ENCODE measurements at regions not wholly inside any gene's neighbourhood (a gene's known extent, or its start where the extent isn't known, plus 50 kb on each side); places are given as distances from the start of the nearest gene placed in this dataset.

DNA sequence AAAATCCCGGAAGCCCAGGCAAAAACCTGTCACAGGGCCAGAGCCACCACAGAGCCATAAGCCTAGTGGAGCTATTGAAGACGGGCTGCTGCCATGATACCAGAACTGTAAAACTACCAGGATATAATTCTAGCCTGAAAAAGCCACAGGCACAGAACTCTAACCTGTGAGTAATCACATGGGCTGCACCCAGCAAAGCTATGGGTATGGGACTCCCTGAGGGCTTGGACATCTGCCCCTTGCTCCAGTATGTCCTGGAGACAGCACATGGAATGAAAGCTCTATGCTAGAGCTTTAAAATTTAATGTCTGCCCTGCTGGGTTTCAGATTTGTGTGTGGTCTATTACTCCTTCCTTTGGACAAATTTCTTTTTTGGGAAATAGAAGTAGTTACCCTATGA, 2183.6 kb upstream of the CELF4 start:
- no peak for DNase-seq (ENCODE audit: low spot score)

DNA sequence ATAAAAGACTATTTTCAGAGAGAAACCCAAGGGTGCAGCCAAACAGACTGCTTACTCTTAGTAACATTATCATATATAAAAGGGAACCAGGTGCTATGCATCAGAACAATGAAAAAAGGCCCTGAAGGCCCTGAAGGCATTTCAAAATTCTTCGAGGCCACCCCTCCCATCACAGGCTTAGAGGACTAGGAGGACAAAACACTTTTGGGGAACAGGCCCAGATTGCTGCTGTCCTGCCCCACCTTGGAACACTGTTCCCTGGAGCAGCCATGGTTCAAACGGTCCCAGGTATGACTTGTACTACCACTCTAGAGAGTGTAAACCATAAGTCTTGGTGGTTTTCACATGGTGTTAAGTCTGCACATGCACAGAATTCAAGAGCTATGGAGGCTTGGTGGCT, 2183.1 kb upstream of the CELF4 start:
- DNase-seq (ENCODE audit: low spot score): no peak

DNA sequence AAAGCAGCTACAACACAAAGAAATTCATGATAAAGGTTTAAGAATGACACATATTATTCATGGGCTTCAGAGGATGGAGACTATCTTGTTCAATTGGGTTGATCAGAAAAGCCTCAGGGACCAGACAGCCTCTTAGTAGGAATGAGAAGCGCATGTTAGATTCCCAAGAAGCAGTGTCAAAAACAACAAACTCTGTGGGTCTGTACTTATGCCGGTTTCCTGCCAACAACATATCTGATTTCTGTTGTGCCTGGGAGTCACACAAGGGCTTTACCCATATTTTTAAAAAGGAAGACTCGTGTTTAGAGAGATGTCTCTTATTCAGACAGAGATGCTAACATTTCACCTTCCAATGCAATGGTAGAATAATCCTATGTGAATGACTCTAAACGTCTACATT, 2180.6 kb upstream of the CELF4 start:
- DNase-seq (ENCODE audit: low spot score): no peak

DNA sequence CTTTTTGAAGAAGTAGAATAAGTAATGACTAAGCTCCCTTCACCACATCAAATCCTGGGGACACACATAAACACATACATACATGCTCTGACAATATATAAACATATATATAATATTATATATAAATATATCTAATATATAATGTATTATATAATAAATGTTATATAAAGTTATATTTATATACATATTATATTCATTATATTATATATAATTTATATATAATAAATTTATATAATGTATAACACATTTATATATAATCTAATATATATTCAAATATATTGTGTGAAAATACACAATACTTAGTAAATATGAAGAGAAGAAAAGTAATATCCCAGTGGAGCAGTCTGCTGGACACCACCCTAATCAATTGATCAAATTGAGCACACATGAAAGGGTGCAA, 2177.9 kb upstream of the CELF4 start:
- DNase-seq (ENCODE audit: low spot score): no peak

DNA sequence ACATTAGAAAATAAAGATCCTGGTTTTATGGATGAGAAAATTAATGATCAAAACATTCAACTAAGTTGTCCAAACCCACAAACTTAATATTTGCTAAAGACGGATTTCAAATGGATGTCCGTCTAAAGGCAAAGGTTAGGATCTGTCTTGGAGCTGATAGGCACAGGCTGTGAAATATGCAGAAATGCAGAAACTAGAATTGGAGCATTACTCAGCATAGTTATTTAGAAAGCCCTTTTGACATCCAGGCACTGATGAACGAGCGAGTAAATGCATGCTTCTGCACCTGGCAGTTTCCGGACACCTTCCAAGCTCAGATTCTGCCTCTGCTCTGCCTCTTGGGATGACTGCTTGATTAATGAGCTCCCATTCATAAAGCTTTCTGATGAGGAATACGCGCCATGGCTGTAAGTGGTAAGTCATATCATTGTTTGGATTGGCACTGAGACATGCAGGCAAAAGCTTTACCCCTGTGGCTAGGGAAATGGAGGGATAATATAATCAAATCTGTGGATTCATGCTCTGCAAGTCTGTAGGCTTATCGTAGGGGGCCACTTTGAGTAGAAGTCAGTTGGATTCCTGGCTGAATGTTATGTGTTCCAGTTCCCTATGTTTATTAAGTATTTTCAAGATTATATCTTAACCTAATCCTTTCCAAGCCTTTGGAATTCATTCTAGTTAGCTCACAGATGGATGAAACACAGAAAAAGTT, 2176.3 kb upstream of the CELF4 start:
- no peak for DNase-seq (ENCODE audit: low spot score)

DNA sequence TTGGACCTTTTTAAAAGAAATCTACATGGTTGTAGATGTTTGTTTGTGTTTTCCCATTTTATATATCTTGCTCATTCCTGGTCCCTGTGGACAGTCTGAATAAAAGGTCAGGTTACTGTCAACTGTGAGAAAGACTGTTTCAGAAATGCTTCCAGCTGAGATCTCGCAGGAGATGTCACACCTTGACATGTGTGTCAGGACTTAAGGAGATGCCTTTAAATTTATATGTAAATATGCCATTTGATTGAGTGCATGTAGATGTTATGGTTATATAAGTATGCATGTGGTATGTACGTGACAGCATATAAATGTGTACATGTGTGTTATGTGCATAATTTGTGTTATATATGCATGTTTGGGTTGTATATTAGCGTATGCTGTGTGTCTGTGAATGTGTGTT, 2172.3 kb upstream of the CELF4 start:
- DNase-seq (ENCODE audit: low spot score): no peak

DNA sequence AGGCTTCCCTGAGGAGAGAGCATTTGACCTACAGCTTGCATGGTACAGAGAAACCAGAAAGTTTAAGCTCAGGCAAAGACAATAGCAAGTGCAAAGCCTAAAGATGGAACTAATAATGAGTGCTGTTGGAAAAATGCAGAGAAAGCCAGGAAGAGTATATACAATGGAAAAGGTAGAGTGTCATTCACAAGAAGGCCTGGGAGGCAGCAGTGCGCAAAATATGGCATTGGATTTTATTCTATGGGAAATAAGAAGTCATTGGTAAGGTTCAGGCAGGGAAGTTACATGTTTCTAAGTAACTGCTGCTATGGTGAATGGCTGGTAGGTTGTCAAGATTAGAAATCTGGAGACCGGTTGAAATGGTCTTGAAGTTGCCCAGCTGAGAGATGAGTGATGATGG, 2167.3 kb upstream of the CELF4 start:
- DNase-seq (ENCODE audit: low spot score): no peak

DNA sequence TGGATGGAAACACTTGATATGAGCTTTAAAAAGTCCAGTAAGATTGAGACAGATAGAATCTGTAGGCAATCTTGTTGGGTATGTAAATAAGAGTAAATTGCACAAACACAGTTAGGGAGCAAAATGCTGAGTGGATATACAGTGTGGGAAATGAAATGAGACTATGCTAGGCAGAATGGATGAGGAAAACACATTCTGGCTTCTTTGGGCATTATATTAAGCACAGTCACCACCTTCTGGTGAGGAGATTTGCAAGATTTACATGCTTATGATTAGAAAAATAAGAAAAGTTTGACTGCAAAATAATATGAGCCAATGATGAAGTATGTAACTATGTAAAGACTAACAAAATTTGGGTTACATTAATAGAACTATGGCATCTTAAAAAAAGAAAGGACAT, 2165.0 kb upstream of the CELF4 start:
- no peak for DNase-seq (ENCODE audit: low spot score)

DNA sequence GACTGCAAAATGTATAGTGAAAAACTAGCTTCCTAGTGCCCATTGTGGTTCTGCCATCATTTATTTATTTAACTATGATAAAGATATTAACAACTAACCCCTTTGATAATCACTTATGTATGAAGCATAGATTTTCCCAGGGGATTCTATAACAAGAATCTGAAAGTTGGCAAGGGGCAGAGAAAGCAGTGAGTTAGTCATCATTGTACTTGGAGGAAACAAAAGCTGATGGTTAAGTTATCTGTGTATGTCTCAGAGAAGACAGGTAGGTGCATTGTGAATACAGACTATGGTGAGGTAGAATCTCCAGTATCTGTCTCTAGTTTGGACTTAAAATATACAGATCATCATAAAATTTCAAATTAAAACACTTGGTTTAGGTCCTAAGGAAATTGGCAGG, 2159.1 kb upstream of the CELF4 start:
- DNase-seq (ENCODE audit: low spot score): no peak

DNA sequence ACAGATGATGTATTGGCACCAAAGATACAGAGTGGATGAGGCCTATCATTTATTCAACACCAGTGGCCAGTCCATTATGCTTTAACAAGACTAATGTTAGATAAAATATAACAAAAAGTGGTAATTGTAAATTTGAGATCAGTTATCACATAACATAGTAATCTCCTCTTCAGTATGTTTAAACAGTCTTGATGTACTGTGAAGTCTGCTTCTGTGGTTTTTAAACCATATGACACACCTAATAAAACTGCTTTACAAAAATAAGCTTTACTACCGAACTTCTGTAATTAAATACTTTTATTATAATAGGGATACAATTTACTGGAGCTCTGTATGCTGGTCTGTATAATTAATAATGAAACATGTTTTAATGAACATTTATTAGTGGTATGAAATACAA, 2156.1 kb upstream of the CELF4 start:
- no peak for DNase-seq (ENCODE audit: low spot score)

DNA sequence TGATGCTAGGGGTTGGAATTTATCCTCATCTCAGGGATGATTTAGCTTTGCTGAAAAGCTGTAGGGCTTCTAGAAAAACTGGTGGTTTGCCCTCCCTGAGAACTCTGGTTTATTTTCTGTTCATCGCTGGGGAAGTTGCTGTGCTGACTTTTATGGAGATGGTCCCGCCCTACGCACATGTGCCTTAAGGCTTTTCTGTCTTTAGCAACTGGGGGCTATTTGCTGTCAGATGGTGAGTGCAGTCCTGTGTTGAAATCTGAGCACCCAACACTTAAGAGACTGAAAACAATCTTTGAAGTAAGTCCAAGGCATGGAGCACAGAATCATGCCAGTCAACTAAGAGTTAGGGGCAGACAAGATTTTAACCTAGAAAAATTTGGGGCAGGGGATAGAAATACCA, 2148.4 kb upstream of the CELF4 start:
- DNase-seq (ENCODE audit: low spot score): no peak

DNA sequence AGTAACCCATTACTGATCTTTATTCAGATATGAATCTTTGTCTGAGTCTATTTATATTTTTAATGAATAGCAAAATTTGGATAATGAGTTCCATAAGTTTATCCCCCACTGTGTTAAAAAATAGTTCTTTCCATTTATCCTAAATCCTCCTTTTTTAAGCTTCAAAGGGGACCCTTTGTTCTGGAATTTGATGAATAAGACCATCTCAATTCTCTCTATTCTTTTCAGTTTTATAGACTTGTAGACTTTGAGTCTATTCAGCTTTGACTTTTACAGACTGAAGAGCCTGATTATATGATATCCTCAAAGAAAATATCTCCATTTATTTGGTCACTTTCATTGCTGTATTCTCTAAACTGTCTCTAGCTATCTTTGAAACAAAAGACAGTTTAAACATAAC, 2146.1 kb upstream of the CELF4 start:
- no peak for DNase-seq (ENCODE audit: low spot score)

DNA sequence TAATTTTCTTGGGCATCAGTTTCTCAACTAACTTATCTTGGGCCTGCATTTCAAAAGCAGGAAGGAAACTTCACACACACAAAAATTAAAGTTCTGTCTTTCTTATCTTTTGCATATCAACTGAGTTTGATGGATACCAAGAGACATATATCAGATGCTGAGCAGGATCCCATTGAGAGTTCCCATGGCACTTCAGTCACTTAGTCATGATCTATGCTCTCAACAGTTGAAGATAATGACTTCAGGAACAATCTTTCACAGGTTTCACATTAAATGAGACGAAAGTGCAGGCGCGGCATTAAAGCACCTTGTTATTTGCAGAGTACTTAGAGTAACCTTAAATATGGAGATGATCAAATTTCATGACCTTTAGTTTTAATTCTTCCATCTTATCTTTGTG, 2139.8 kb upstream of the CELF4 start:
- DNase-seq (ENCODE audit: low spot score): no peak

DNA sequence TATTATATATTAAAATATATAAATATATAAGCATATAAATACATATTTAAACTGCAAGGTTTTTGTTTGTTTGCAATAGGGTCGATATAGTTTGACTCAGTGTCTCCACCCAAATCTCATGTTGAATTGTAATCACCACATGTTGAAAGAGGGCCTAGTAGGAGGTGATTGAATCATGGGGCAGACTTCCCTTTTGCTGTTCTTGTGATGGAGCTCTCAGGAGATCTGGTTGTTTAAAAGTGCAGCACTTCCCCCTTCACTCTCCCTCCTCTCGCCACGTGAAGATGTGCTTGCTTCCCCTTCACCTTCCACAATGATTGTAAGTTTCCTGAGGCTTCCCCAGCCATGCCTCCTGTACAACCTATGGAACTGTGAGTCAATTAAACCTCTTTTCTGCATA, 2137.3 kb upstream of the CELF4 start:
- DNase-seq (ENCODE audit: low spot score): no peak

DNA sequence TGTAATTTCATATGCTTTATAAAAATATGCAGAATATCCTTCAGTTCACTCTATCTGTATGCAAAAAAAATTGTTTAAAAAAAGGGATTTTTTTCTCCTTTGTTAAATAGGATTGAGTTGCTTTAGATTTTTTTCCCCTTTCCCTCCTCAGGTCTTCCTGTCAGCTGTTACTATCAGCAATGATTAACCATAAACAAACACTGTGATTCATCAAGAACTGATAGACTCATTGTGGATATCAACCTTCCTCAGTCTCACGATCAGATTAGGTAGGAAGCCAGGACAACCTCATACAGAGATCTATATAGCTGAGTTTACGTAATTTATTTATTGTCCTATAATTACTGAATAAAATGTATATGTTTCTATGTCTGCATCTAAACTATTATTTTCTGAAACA, 2136.2 kb upstream of the CELF4 start:
- no peak for DNase-seq (ENCODE audit: low spot score)

DNA sequence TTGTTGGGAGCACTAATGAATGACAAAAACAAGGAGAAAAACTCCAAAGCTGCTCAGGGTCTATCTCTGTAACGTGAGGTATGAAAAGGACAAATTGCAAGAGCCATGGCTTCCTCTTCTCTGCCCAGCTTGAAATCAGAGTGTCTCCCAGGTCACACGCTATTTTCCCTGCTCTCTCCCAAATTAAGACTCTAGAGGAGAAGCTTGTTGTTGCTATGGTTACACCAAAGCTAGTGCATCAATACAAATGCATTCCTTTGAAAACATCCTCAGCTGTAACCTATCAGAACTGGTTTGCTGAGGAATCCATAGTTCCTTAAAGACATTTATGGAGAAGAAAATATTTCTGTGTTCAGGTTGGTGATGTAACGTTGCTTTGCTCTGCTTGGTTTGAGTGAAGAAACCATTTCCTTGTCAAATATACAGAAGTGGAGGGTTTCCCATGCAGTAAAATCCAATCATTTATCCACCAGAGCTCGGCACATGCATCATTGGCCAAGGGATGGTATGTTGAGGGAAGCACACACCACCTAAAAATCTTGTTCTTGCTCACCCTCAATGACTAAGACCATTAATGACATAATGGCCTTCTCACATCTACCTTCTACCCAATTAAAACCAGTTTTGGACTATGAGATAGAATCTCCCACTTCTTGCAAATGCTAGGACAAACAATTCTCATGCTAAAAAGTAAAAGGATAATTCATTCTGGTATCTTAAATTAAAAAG, 2135.6 kb upstream of the CELF4 start:
- no peak for DNase-seq (ENCODE audit: low spot score)

DNA sequence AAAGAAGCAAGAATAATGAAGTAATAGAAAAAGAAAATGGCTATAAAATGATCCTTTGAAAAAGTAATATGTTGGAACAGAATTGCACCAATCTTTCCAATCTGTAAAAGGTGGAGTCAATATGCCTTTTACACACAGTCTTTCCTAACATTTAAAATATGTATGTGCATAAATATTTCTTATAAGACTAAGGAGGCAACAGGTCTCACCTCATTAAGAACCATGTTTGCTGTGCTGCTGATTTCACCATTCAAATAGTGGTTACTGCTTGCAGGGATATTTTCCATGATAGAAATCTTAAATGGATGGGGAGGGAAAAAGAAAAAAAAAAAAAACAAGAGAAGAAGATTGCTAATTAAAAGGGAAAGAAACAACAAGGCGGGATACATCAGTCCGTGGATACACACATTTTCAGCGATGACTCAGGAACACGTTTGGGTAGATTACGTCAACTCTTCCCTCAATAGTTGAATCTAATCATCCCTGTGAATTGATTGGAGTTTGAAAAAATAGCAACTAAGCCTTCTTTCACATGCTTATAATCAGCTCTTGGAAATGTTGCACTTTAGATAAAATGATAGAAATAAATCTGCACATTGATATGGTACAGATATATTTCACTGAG, 2133.9 kb upstream of the CELF4 start:
- DNase-seq (ENCODE audit: low spot score): no peak

DNA sequence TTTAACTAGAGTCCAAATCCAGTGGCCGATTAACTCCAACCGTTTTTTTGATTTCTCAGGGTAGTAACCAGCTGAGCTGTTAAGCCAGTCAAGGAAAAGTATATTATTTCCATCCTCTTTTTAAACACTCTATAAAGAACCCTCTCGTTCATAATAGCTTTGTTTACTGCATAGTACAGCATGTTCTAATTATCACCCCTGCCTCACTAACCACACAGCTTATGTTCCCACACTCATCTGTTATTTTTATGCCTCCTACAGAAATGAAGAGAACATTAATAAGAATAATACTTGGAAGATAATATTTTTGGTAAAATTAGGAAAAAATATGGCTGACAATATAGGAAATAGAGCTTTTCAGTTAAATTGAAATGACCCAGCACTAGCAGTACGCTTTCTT, 2132.8 kb upstream of the CELF4 start:
- no peak for DNase-seq (ENCODE audit: low spot score)

DNA sequence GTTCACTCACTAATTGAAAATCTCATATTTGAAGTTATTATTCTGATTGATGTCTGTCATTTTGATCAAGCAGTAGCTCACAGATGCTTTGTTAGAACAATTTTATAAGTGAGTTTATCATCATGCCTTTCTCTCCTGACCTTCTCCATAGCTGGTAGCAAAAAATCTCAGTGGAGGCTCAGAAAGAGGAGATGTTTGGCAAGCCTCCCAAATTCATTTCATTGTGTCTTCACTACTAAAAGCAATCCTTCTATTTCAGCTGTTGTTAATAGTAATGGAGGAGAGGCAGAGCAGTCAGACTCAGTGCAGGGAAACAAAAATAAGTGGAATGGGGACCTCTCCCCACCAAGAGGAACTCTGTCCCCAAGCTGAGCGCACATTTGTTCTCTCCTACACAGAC, 2127.8 kb upstream of the CELF4 start:
- DNase-seq (ENCODE audit: low spot score): no peak

DNA sequence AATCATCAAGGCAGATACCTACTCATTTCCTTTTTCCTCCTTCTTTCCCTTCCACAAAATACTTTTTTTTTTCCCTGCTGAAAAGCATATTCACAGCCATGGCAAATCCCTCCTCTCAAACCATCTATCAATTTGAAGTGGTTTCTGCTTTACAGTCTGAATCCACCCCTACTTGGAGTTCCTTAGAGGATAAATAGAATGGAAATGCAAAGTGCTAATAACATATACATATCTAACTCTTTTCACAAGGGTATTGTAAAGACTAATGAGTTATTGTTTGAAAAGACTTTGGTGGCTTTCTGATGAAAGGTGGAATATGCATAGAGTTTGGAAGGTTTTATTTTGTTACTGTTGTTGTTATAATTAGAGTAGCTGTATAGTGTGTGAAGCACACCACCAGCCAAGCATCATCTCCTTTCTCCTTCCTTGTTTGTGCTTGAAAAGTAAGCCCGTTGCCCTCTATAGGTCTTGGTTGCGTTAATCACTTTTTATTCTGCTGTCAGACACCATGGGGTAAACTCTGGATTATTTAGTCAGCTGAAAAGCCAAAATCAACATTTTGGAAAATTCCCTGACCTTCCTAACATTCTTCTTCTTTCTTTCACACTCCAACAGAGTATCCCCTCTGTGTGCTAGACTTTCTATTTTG, 2126.9 kb upstream of the CELF4 start:
- no peak for DNase-seq (ENCODE audit: low spot score)

DNA sequence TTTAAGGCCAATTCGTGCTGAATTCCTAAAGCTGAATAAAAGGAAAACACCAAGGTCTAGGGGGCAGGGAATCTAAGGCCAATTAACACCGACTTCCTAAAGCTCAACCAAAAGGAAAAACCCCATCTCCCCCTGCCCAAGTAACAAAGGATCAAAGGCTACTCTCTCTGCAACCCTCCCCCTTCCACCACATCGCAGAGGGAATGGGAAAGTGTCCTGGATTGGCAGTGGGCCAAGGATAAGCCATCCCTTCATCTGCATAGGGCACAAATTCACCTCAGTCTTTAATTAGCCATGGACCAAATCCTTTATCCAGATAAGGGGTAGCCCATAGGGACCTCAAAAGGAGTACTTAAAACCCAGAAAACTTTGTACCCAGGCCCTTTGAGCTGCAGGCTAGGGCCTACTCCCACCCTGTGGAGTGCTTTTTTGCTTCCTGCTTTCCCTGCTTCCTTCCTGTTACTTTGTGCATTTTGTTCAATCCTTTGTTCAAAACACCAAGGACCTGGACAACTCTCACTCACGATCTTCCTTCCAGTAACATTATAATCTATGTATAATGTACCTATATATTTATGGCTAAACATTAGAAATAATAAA, 2119.8 kb upstream of the CELF4 start:
- DNase-seq (ENCODE audit: low spot score): no peak

DNA sequence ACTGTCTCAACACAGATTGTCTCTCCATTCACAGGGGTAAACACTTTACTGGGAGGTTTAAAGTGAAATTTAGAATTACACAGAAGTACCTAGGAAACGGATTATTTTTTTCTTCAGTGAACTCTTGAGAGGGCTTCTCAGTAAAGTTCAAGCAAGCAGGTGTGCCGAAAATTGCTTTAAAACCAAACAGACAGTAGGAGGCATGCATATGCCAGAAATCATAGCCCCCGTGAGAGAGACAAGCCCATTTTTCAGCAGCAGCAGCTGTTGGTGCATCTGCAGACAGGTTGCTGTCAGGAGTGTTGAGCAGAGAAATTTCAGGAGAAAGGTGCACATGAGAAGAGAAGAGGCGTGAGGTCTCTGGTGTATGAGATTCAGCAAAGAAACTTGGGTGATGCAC, 2115.5 kb upstream of the CELF4 start:
- no peak for DNase-seq (ENCODE audit: low spot score)

DNA sequence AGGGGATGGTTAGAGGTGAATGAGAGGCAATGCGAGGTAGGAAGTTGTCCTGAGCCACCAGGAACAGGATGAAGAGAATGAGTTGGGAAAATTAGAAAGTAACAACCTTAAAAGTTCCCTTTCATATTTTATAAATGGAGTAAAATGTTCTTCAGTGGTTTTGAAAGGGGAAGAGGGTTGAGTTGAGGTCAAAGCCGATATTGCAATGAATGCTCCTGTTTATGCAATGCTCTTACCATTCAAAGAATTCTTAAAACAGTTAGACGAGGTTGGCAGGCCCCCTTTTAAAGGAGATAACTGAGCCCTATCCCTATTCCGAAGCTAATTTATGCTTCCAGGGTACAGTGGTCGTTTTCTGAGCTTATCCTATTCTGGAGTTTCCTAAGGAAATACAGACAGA, 2110.3 kb upstream of the CELF4 start:
- no peak for DNase-seq (ENCODE audit: low spot score)
